HepG2 (cell line): ENCODE measurements at regions not wholly inside any gene's neighbourhood (a gene's known extent, or its start where the extent isn't known, plus 50 kb on each side); places are given as distances from the start of the nearest gene placed in this dataset.
A peak's percentile ranks its signal among the peaks of the same experiment; 100 is the strongest.

Experiments
- AGO1 ChIP-seq: fragments of 200-400 bp; formaldehyde crosslinking; IDR thresholded peaks from 2 replicates; pipeline ENCODE4 v1.6.1; 2017; ENCODE audit warnings: mild to moderate bottlenecking, low read depth, low read length, moderate library complexity; ENCODE audit not compliant: poor library complexity, severe bottlenecking
- ATAD3A ChIP-seq: sonication (generic); formaldehyde crosslinking; IDR thresholded peaks from 2 replicates; pipeline ENCODE4 v1.4.0; 2020; ENCODE audit warnings: missing genetic modification reagents
- ATF3 ChIP-seq: sonication (generic); formaldehyde crosslinking; IDR thresholded peaks from 2 replicates; pipeline ENCODE4 v1.4.0; 2020; ENCODE audit warnings: missing genetic modification reagents
- ELK4 ChIP-seq: sonication (generic); formaldehyde crosslinking; IDR thresholded peaks from 2 replicates; pipeline ENCODE4 v1.9.0; 2021; ENCODE audit warnings: missing genetic modification reagents, borderline replicate concordance
- HHEX ChIP-seq: IDR thresholded peaks from 2 replicates; pipeline ENCODE4 v1.6.1; 2016; ENCODE audit warnings: control low read depth
- IKZF4 ChIP-seq: sonication (generic); formaldehyde crosslinking; IDR thresholded peaks from 2 replicates; pipeline ENCODE4 v1.5.1; 2020; ENCODE audit warnings: borderline replicate concordance, mild to moderate bottlenecking, low read depth, missing genetic modification reagents; ENCODE audit errors: not compliant biosample characterization
- LCORL ChIP-seq, 2 experiments: fragments of 450-650 bp in 1 of 2; sonication (generic) in 1 of 2; formaldehyde crosslinking in 1 of 2; IDR thresholded peaks; 2 replicates each; pipeline versions ENCODE4 v1.5.0 to v1.6.1; 2017 to 2020; ENCODE audit warnings: antibody characterized with exemption in 1 of 2, missing genetic modification reagents in 1 of 2
- MEIS2 ChIP-seq: sonication (generic); formaldehyde crosslinking; IDR thresholded peaks from 2 replicates; pipeline ENCODE4 v1.9.0; 2021; ENCODE audit warnings: mild to moderate bottlenecking, missing genetic modification reagents
- SOX13 ChIP-seq, 3 experiments: fragments of 450-650 bp in 1 of 3; sonication (generic) in 1 of 3; formaldehyde crosslinking in 1 of 3; IDR thresholded peaks in 2 of 3; conservative IDR thresholded peaks in 1 of 3; 2 replicates each; pipeline versions ENCODE4 v1.5.0 to v1.6.1; 2016 to 2020; ENCODE audit warnings: antibody characterized with exemption in 1 of 3, mild to moderate bottlenecking in 1 of 3, missing compliant biosample characterization in 1 of 3, missing genetic modification reagents in 1 of 3, moderate library complexity in 1 of 3
- TBL1XR1 ChIP-seq: fragments of 150-350 bp; IDR thresholded peaks from 2 replicates; pipeline ENCODE4 v1.6.1; 2014; ENCODE audit warnings: borderline replicate concordance, low read length; ENCODE audit not compliant: partially characterized antibody
- ZNF407 ChIP-seq: sonication (generic); formaldehyde crosslinking; IDR thresholded peaks from one replicate; pipeline ENCODE4 v1.5.1; 2020; ENCODE audit warnings: mild to moderate bottlenecking, missing genetic modification reagents; ENCODE audit errors: not compliant biosample characterization
- ZNF513 ChIP-seq: sonication (generic); formaldehyde crosslinking; conservative IDR thresholded peaks from 2 replicates; pipeline ENCODE4 v1.5.0; 2020; ENCODE audit warnings: missing genetic modification reagents
- ZNF800 ChIP-seq: sonication (generic); formaldehyde crosslinking; IDR thresholded peaks from 2 replicates; pipeline ENCODE4 v1.4.0; 2020; ENCODE audit warnings: missing genetic modification reagents

GRCh38 chr2:16067866-16068551 lies 127.7 kb downstream of the MYCN start (continued):
- TF ChIP-seq ZNF800 (CRISPR knock-in tag) (no peak), TBL1XR1 (no peak), ELK4 (no peak), ATF3 (CRISPR knock-in tag) (no peak), ZNF407 (CRISPR knock-in tag) (no peak), ZNF513 (CRISPR knock-in tag) (no peak), AGO1 (no peak), MEIS2 (CRISPR knock-in tag) (no peak), ATAD3A (CRISPR knock-in tag) (no peak), HHEX (CRISPR knock-in tag) (peak; percentile 81), SOX13 (IDR thresholded peaks at IDR 0.05) (peak; percentile 48; the same call in 1 of the 2 replicates), SOX13 (CRISPR knock-in tag; conservative IDR thresholded peaks at IDR 0.05 in 1 of 2, IDR thresholded peaks at IDR 0.05 in 1 of 2) (peak in 1 of 2 experiments; percentile 92; a peak in 2 of 4 replicates), IKZF4 (CRISPR knock-in tag) (no peak), LCORL (IDR thresholded peaks at IDR 0.05) (no peak), LCORL (CRISPR knock-in tag; IDR thresholded peaks at IDR 0.05) (peak; percentile 63; the same call in 1 of the 2 replicates)
